HCEC 1CT (cell line): ENCODE measurements at regions not wholly inside any gene's neighbourhood (a gene's known extent, or its start where the extent isn't known, plus 50 kb on each side); places are given as distances from the start of the nearest gene placed in this dataset.
"Not testable (repeated sequence)": the region's sequence is repeated elsewhere in the genome, so short reads cannot be mapped to it uniquely, and the experiment has no call there.

Experiments
- DNase-seq: peaks from one replicate; pipeline ENCODE4 v3.0.0-alpha.2; 2017

- no peak for DNase-seq
Measured at GRCh38 chr5:166062719-166063118, 2228.7 kb upstream of the WWC1 start.

- no peak for DNase-seq
Measured at GRCh38 chr5:166063261-166063660, 2228.2 kb upstream of the WWC1 start.

- DNase-seq = no peak
Measured at GRCh38 chr5:166068547-166069335, 2222.7 kb upstream of the WWC1 start.

- no peak for DNase-seq
Measured at GRCh38 chr5:166073901-166074581, 2217.4 kb upstream of the WWC1 start.

GRCh38 chr5:166074582-166075481 lies 2216.6 kb upstream of the WWC1 start:
- no peak for DNase-seq

- no peak for DNase-seq
Measured at GRCh38 chr5:166083183-166083959, 2208.1 kb upstream of the WWC1 start.

GRCh38 chr5:166086568-166086967 lies 2204.9 kb upstream of the WWC1 start:
- no peak for DNase-seq

GRCh38 chr5:166088389-166089039 lies 2202.9 kb upstream of the WWC1 start:
- no peak for DNase-seq

GRCh38 chr5:166091931-166092330 lies 2199.5 kb upstream of the WWC1 start:
- DNase-seq = no peak

GRCh38 chr5:166093312-166093711 lies 2198.1 kb upstream of the WWC1 start:
- no peak for DNase-seq

- no peak for DNase-seq
Measured at GRCh38 chr5:166102947-166103346, 2188.5 kb upstream of the WWC1 start.

- no peak for DNase-seq
Measured at GRCh38 chr5:166111021-166111420, 2180.4 kb upstream of the WWC1 start.

- no peak for DNase-seq
Measured at GRCh38 chr5:166117072-166118066, 2174.1 kb upstream of the WWC1 start.

- no peak for DNase-seq
Measured at GRCh38 chr5:166119506-166119905, 2171.9 kb upstream of the WWC1 start.

GRCh38 chr5:166123717-166124116 lies 2167.7 kb upstream of the WWC1 start:
- DNase-seq = no peak

GRCh38 chr5:166127766-166128570 lies 2163.5 kb upstream of the WWC1 start:
- no peak for DNase-seq

GRCh38 chr5:166145107-166145506 lies 2146.3 kb upstream of the WWC1 start:
- DNase-seq = not testable (repeated sequence)

- no peak for DNase-seq
Measured at GRCh38 chr5:166163996-166164610, 2127.3 kb upstream of the WWC1 start.

GRCh38 chr5:166165596-166165995 lies 2125.8 kb upstream of the WWC1 start:
- no peak for DNase-seq
